HuH-7.5 (cell line): ENCODE measurements at regions not wholly inside any gene's neighbourhood (a gene's known extent, or its start where the extent isn't known, plus 50 kb on each side); places are given as distances from the start of the nearest gene placed in this dataset.
"Not testable (repeated sequence)": the region's sequence is repeated elsewhere in the genome, so short reads cannot be mapped to it uniquely, and the experiment has no call there.

ENCODE experiments used
- DNase-seq: peaks from one replicate; pipeline ENCODE4 v3.0.0; 2011; ENCODE audit warnings: low spot score

DNA sequence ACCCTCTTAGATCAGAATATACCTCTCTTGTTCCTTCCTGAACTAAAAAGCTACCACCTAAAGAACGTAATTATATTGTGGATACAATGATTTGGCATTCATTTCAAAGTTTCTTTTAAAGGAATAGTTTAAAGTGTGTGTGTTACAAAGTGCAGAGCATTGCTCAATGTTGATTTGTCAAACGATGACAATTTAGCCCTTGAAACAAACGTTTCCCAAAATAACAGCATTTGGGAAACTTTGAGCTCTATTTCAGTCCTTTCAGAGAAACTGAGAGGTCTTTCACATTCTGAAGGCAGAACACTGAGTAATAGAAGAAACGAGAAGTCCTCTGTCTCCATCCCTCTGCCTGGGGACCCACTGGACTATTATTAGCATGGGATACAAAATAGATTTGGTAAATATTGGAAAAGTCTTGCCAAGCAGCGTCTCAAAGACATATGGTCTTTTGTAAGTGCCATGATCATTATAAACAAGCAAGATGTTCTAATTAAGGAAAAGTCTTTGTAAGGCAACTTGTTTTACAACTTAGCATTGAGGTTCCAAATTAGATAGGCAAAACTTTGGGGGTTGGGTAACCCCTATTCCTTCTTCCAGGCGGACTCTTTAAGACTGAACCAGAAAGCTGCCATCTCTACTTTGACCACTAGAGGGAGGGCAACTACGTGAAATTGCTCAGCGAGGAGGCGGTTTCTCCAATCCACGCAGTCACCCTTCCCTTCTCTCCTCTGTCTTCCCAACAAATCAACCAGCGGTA lies 208.8 kb downstream of the RNF144B start:
- peak; percentile 7 for DNase-seq

DNA sequence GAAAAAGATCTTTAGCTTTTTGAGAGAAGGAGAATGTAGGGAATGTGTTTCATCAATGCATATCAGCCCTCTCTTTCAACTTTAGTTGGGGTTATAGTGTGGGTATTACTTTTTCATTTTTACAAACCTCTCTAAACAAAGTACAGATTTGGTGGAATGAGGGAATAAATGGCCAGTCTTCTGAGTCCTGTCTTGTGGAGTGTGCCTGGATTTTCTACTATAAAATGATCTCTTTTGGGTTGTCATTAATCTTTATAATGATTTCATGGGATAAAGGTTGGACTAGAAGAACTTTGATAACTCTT lies 209.3 kb downstream of the RNF144B start:
- DNase-seq = no peak

DNA sequence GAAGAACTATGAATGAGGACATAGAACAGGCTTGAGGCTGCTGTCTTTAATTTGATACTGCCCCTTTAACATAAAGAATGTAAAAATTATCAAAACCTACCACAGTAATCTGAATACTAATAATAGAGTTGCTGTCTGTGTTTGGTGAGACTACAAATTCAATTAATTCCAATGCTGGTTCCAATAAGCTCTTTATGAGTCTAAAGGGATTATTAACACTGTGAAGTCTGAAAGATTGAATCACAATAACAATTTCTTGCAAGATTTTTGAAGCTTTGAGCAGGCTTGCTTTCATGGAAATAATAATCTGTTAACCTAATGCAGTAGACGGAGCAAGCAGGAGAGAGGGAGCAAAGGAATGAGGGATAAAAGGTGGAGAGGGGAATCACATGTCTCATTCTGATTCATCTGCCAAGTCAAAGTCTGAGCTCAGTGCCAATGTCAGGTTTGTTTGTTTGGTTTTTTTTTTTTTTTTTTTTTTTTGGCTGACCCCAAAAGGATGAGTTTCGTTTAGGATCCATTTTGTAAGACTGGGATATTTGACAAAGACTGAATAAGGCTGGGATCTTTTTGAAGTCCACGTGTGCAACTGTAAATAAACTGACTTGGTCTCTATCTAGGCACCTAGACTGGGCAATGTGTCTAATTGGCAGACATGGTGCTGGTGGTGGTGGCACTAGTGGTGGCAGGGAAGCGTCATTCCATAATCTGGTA lies 211.6 kb downstream of the RNF144B start:
- no peak for DNase-seq

DNA sequence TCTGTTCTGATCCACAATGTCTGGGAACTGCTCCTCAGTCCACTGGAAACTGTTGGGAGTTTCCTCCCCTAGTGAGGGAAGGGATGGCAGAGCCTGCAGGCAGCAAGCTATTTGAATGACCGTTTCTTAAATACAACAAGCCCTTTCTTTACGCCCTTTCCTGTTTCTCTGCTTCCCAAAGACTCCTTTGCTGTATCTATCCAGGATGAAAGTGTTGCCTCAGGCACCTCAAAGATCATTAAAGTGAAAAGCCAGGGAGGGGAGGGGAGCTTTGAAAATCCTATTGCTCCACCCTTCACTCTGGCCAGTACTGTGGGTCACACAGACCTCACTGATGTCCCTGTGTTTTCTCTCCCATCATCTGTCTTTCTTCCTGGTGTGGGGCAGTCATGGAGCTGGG lies 213.1 kb downstream of the RNF144B start:
- DNase-seq = no peak

DNA sequence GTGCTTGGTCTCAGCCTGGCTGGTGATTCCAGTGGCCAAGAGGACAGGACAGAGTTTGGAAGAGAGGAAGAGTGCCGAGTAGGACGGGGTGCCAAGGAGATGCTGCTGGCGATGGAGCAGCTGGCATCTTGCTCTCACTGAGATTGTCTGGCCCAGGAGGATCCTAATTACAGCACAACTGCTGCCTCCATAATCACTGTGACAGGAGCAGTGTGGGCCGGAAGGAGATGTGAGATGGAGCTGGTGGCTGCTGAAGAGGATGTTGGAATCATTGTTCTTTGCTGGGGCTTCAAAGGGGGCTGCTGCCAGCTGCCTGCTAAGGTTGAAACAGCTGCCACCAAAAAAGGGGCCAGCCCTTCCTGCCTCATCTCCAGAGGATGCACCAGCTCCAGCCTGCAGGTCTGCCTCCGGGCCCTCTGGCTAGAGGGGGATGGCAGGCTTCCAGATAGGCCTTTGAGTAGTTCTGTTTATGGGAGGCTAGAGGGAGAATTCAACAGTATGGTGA lies 214.4 kb downstream of the RNF144B start:
- no peak for DNase-seq

DNA sequence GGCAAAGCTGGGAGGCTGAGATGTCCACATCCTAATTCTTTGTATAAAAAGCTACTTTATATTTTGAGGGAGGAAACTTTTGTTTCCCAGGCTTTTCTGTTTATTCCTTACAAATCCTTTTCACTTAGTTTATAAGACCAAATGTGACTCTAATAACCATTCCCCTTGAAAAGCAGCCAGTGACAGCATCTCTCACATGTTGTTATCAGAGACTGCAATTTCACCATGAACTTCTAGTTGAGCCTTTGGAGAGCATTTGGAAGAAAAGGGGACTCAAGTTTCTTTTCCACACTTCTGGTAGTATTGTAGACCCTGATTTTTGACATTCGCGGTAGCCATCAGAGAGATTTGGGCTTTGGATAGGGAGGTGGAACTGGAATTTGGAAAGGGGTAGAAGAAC lies 215.8 kb downstream of the RNF144B start:
- no peak for DNase-seq

DNA sequence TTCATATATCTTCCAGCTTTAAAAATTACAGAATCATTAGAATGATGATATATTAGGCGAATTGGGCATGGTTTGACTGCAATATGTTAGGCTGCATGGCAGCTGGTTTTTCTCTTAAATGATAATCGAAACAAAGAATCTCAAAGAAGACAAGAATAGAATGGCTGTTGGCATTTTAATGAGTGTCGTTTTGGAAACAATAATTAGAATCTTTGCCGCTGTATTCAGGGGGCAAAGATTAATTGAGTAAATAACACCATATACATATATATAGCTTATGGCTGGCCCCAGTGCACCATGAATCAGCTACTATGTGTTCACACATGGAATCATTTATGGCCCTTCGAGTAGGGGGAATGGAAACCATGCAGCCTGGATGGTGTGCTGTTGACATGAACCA lies 216.2 kb downstream of the RNF144B start:
- DNase-seq = no peak

DNA sequence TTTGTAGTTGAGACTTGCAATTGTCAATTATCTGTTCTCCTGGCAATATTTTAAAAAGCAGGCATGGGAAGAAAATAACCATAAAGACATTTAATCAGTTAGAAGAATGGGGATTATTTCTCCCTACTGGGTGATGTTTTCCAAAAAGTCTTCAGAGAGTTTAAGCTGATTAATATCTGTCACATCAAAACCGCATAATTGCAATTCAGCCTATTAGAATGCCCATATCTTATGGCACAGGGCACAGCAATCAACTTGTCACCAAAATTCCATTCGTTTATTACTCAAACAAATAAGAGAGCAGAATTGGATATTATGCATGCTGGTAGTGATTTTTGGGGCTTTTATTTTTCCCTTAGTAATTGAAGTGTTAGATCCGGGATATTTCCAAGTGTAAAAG lies 218.7 kb downstream of the RNF144B start:
- DNase-seq = no peak

DNA sequence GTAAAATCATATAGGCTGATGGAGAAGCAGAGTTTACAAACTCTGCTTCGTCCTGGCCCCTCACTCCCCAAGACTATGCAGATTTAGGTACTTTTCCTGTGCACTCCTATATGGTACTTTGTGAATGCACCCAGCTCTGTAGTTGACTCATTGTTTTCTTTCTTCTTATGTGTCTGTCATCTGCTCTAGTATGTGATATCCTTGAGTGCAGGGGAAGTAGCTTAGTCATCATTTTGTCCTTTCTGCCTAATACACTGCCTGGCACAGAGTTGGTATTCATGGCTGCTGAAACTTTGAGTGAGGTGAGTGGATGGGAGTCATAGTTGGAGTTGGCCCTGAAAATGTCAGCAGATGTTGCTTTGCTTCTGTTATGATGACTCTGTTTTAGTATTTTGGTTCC lies 222.6 kb downstream of the RNF144B start:
- DNase-seq = no peak

DNA sequence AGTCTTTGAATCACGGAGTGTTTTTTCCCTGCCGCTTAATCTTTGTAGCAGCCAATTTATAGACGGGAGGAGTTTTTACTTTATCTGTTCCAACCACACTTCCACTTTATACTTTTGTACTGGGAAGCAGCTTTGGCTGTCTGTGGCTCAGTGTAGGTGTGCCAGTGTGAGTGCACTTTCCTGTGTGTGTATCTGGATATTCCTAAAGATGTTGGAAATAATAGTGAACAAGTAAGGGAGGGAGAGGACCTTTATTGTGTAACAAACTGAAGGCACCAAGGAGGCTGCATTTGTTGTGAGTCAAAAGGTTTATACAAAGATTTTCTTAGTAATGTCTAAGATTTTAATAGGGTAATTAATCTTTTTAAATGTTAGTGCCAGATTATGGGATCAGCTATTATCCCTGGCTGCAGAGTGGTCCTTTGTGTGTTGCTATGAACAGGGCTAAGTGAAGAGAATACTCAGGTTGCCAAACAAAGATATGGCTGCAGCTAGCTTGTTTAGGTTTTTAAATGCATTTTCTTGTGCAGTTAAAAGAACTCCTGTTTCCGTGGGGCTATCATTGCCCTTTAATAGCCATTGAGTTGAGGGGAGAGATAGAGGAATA lies 226.3 kb downstream of the RNF144B start:
- no peak for DNase-seq

DNA sequence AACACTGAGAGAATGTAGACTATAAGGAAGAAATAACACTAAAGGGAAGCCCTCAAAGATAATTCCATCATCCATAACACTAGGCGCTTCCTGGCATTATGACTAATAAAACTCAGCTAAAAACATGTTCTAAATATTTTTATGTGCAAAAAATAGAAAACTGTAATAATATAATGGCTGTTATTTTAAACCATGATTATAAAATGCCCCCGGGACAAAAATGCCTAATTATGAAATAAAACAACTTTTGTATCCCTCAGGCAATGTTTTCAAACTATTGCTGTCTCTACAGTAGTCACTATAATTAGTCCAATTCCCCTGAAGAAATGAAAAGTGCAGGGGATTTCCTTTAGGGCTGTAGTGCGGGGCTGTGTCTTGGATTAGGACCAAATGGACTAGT lies 242.4 kb downstream of the RNF144B start:
- DNase-seq = no peak

DNA sequence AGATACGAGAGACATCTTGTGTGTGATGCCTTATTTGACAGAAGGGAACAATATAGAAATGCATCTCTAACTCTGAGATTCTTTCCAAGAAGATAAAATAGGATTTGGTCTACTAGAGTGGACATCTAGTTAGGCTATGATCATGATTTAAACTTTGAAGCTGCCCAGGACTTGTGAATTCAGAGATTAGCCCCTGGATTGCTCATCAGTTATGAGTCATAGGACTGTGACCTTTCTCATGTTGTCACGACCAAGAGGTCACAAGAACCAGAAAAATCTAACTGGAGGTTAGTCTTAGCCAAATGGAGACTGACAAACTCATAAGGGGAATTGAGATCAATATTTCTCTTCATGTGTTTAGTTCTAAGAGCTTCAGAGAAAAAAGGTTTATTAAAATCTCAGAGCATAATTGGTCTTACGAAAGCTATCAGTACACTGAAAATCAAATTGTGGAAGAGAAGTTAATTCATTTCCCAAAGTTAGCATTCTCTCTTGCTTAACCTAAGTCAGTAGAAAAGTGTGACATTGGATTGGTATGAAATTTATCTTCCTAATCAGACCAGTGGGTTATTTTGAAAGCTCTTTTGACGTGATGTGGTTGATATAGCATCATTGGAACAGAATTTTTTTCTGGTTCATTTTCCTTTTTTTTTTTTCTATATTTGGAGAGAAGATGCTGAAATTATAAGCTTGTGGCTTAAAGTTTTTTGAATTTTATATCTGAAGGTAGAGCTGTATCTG lies 245.7 kb downstream of the RNF144B start:
- no peak for DNase-seq

DNA sequence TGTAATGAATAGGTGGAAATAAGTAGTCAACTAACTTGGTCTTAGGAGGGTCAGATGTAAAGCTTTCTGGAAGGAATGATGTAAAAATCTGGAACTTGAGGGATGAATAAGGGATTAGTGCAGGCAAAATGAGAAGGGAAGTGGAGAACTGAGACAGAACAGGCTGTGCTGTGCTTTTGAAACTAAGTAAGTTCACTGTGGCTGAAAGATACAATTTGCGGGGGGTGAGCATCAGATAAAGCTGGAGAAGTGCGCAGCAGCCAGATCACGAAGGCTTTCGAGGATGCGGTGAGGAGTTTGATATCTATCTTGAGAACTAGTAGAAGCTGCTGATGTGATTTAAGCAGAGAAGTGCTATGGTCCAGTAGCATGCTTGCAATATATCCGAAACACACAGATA lies 247.8 kb downstream of the RNF144B start:
- no peak for DNase-seq

DNA sequence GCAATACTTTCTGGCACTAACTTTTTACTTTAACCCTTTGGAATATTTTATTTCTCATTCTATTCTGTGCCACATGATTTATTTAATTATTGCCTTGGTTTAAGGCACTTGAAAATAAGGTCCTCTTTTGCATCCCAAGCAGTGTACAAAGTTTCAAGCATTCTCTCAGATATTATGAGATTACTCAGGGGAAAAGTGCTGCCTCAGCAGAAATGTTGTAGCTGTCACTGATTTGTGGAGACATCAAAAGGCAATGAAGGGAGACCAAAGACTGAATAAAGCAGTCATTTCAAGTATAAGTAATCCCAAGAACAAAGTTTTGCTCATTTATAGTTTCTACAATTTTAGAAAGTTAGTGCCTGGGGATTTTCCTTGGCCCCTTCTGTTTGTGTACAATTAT lies 253.0 kb downstream of the RNF144B start:
- DNase-seq = no peak

DNA sequence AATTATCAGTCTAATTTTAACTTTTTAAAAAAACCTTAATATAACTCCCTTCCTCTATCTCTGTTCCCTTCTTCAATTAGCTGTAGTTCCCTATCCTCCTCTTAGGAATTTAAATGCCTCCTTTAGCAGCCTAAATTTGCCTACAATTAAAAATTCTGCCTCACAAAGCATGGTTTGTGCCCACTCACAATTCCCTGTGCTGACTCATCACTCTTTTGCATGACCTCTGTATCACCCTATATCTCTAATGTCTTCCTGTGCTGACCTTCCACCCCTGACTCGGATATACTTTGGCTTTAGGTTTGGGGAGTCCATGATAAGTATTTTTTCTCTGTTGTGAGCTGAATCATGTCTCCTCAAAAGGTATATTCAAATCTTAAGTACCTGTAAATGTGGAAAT lies 253.6 kb downstream of the RNF144B start:
- no peak for DNase-seq

DNA sequence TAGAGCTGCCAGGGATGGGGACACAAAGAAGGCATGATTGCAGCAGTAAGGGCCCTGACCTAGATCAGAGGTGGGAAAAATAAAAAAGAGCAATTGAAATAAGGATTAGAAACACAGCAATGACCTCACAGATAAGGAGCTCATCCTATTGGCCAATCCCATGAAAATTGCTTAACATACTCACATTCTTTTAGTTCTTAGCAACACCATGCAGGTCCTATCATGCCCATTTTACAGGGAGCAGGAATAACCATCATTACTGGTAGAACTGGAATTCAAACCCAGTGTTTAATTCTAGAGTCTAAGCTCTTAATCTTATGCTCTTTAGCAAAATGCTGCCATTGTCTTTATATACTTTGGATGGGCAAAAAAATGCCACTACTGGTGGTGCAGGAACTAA lies 267.7 kb downstream of the RNF144B start:
- DNase-seq = no peak

DNA sequence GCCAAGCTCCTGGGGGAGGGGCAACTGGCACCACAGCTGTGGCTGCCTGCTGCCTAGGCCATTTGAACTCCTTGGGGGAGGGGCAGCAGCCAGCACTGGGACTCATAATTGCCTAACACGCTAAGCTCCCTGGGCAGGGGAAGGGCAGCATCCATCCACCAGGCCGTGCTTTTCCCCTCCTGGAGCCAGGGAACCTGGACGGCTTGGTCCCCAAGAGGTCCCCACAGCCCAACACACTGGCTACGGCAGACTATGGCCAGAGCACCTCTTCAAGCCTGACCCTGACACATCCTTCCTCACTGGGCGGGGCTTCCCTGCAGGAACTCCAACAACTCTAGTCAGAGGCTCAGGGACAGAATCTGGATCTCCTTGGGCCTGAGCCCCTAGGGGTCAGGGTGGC lies 269.4 kb downstream of the RNF144B start:
- no peak for DNase-seq

DNA sequence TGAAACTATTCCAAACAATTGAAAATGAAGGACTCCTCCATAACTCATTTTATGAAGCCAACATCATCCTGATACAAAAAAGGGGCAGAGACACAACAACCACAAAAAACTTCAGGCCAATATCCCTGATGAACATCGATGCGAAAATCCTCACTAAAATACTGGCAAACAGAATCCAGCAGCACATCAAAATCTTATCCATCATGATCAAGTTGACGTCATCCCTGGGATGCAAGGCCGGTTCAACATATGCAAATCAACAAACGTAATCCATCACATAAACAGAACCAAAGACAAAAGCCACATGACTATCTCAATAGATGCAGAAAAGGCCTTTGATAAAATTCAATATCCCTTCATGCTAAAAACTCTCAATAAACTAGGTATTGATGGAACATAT lies 272.8 kb downstream of the RNF144B start:
- not testable (repeated sequence) for DNase-seq

DNA sequence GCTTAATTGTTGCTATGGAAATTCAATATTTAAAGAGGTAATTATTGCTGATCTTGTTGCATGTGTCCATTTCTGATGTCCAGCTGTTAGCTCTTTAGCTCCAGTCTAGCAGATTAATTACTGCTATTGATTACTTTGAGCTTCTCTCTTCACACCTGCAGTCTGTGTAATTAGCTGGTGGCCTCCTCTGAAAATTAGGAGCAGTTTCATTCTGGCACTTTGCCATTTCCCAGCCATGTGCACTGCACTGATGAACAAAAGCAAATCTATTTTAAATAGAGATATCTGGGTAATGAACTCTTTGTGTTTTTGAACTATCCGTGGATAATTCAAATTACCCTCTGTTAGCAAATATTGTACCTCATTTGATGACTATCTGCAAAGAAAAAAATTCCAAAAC lies 275.9 kb downstream of the RNF144B start:
- DNase-seq = no peak

DNA sequence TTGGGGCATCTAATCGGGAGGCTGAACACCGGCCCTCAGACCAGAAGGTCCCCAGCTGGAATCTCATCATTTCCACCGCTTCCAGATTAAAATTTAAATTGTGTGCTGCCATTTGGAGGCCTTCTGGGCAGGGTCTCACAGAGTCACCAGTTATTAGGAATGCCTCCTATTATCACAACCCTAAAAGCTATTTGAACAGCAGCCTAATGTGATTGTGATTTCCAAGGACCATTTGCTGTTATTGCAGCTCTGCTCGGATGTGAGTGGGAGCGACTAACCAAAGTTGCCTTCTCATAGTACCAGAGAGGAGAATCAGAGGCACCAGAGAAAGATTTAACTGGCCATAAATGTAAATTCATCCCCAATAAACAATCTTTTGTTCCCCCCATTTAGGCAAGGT lies 277.3 kb downstream of the RNF144B start:
- no peak for DNase-seq

DNA sequence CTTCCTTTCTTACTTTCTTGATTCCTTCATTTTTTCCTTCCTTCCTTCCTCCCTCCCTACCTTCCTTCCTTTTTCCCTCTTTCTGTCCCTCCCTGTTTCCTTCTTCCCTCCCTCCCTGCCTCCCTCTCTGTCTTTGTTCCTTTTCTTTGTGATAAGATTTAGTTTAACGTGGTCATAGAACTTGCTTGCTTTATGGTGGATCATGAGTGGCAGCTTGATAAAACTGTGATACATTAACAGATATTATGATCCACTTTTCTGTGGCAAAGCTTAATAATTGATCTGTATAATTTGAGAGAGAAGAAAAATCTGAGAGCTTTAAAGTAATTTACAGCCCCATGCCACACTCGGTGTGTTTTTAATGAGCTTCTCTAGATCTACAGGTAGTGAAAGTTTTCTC lies 280.5 kb downstream of the RNF144B start:
- no peak for DNase-seq

DNA sequence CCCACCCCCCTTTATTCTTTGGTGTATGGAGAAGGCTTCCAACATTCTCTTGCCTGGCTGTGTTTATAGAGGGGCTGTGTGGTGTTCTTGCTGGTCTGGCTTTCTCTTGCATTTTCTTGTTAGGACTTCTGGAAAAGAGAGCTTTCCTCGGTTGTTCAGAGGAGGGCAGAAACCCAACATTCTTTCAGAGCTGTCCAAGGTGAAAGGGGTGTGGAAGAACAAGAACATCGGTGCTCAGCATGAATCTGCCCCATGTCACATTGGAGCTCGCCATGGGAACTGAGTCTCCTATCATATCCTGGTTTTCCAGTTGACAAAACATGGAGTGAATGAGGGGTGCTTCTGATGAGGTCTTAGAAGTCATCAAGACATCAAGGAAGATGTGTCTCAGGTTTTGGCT lies 281.8 kb downstream of the RNF144B start:
- no peak for DNase-seq

DNA sequence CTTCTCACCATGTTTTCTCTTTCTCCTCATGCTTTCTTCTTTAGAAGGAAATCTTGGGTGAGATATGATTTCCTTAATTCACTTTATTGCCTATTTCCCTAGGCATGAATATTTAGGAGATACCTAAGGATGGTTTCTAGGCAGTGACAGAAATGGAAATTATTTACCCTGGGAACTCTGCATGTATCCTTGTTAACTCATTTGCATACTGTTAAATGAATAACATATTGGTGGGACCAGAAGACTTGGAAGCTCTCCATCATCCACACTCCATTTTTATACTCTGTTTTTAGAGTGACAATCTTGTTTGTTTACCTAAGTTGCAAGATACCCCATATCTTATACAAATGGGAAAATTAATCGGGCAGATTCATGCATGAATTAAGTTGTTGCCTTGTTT lies 285.7 kb downstream of the RNF144B start:
- DNase-seq = no peak
